ENCODE measurements at regions not wholly inside any gene's neighbourhood (a gene's known extent, or its start where the extent isn't known, plus 50 kb on each side); places are given as distances from the start of the nearest gene placed in this dataset.

- no peak for DNase-seq (ENCODE audit: low spot score)
- Histone ChIP-seq H3K9me3 (ENCODE audit: control insufficient read depth in 4 of 4, low read length in 3 of 4) (no peaks in the 10 kb centered on the region), H3K4me1 (ENCODE audit: control insufficient read depth in 4 of 4, insufficient read depth in 4 of 4, low read length in 3 of 4) (no peaks in the 10 kb centered on the region), H3K4me3 (ENCODE audit: low read depth in 1 of 3, low read length in 3 of 3) (no peak overlapping the region), H3K27me3 (ENCODE audit: control insufficient read depth in 4 of 4, insufficient read depth in 4 of 4, low read length in 3 of 4) (no peaks in the 10 kb centered on the region), H3K9ac (ENCODE audit: low read depth in 1 of 2, low read length in 2 of 2) (no peak overlapping the region), H3K27ac (ENCODE audit: low read depth in 1 of 2, low read length in 2 of 2) (no peak overlapping the region), H3K36me3 (ENCODE audit: control insufficient read depth in 4 of 4, insufficient read depth in 3 of 4, low read depth in 1 of 4, low read length in 3 of 4) (no peaks in the 10 kb centered on the region)
- no peak for TF ChIP-seq FOXA2 (IDR thresholded peaks at IDR 0.05)
- TF ChIP-seq GABPA (IDR thresholded peaks at IDR 0.05 in 1 of 2, conservative IDR thresholded peaks at IDR 0.05 in 1 of 2) = no peak
Measured at GRCh38 chr12:61072717-61073116, 1187.5 kb upstream of the USP15 start.

GRCh38 chr12:61095111-61095510, 1165.1 kb upstream of the USP15 start:
- Histone ChIP-seq H3K9ac (ENCODE audit: low read depth in 1 of 2, low read length in 2 of 2) (no peak overlapping the region), H3K4me3 (ENCODE audit: low read depth in 1 of 3, low read length in 3 of 3) (no peak overlapping the region), H3K27ac (ENCODE audit: low read depth in 1 of 2, low read length in 2 of 2) (no peak overlapping the region), H3K4me1 (ENCODE audit: control insufficient read depth in 4 of 4, insufficient read depth in 4 of 4, low read length in 3 of 4) (no peaks in the 10 kb centered on the region), H3K36me3 (ENCODE audit: control insufficient read depth in 4 of 4, insufficient read depth in 3 of 4, low read depth in 1 of 4, low read length in 3 of 4) (no peaks in the 10 kb centered on the region), H3K27me3 (ENCODE audit: control insufficient read depth in 4 of 4, insufficient read depth in 4 of 4, low read length in 3 of 4) (no peaks in the 10 kb centered on the region), H3K9me3 (ENCODE audit: control insufficient read depth in 4 of 4, low read length in 3 of 4) (no peaks in the 10 kb centered on the region)
- TF ChIP-seq, protein P1, sequence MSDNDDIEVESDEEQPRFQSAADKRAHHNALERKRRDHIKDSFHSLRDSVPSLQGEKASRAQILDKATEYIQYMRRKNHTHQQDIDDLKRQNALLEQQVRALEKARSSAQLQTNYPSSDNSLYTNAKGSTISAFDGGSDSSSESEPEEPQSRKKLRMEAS (IDR thresholded peaks at IDR 0.05) = no peak
- no peak for TF ChIP-seq NR2F2 (IDR thresholded peaks at IDR 0.05)
- no peak for TF ChIP-seq SP1 (IDR thresholded peaks at IDR 0.05)
- TF ChIP-seq TAF1 (conservative IDR thresholded peaks at IDR 0.05) = no peak
- TF ChIP-seq RXRA (IDR thresholded peaks at IDR 0.05) = no peak
- TF ChIP-seq, protein P2, sequence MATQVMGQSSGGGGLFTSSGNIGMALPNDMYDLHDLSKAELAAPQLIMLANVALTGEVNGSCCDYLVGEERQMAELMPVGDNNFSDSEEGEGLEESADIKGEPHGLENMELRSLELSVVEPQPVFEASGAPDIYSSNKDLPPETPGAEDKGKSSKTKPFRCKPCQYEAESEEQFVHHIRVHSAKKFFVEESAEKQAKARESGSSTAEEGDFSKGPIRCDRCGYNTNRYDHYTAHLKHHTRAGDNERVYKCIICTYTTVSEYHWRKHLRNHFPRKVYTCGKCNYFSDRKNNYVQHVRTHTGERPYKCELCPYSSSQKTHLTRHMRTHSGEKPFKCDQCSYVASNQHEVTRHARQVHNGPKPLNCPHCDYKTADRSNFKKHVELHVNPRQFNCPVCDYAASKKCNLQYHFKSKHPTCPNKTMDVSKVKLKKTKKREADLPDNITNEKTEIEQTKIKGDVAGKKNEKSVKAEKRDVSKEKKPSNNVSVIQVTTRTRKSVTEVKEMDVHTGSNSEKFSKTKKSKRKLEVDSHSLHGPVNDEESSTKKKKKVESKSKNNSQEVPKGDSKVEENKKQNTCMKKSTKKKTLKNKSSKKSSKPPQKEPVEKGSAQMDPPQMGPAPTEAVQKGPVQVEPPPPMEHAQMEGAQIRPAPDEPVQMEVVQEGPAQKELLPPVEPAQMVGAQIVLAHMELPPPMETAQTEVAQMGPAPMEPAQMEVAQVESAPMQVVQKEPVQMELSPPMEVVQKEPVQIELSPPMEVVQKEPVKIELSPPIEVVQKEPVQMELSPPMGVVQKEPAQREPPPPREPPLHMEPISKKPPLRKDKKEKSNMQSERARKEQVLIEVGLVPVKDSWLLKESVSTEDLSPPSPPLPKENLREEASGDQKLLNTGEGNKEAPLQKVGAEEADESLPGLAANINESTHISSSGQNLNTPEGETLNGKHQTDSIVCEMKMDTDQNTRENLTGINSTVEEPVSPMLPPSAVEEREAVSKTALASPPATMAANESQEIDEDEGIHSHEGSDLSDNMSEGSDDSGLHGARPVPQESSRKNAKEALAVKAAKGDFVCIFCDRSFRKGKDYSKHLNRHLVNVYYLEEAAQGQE (IDR thresholded peaks at IDR 0.05) = no peak
- no peak for TF ChIP-seq EGR1 (IDR thresholded peaks at IDR 0.05; ENCODE audit: low read depth in 2 of 2)
- TF ChIP-seq, protein P3, sequence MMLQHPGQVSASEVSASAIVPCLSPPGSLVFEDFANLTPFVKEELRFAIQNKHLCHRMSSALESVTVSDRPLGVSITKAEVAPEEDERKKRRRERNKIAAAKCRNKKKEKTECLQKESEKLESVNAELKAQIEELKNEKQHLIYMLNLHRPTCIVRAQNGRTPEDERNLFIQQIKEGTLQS (IDR thresholded peaks at IDR 0.05) = no peak
- no peak for TF ChIP-seq FOXA1 (IDR thresholded peaks at IDR 0.05)
- TF ChIP-seq YY1 (IDR thresholded peaks at IDR 0.05) = no peak
- no peak for TF ChIP-seq JUND (IDR thresholded peaks at IDR 0.05)
- TF ChIP-seq RAD21 (IDR thresholded peaks at IDR 0.05) = no peak
- TF ChIP-seq HNF4G (IDR thresholded peaks at IDR 0.05) = no peak
- no peak for TF ChIP-seq HNF4A (conservative IDR thresholded peaks at IDR 0.05)
- TF ChIP-seq, protein P4, sequence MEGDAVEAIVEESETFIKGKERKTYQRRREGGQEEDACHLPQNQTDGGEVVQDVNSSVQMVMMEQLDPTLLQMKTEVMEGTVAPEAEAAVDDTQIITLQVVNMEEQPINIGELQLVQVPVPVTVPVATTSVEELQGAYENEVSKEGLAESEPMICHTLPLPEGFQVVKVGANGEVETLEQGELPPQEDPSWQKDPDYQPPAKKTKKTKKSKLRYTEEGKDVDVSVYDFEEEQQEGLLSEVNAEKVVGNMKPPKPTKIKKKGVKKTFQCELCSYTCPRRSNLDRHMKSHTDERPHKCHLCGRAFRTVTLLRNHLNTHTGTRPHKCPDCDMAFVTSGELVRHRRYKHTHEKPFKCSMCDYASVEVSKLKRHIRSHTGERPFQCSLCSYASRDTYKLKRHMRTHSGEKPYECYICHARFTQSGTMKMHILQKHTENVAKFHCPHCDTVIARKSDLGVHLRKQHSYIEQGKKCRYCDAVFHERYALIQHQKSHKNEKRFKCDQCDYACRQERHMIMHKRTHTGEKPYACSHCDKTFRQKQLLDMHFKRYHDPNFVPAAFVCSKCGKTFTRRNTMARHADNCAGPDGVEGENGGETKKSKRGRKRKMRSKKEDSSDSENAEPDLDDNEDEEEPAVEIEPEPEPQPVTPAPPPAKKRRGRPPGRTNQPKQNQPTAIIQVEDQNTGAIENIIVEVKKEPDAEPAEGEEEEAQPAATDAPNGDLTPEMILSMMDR (IDR thresholded peaks at IDR 0.05; ENCODE audit: low read depth, low read length, missing input control) = no peak
- TF ChIP-seq ZBTB33 (IDR thresholded peaks at IDR 0.05) = no peak
- WGBS = 81% methylated on average over 2 of the region's 2 CpGs
- no peak for DNase-seq (ENCODE audit: low spot score)
